ENCODE measurements at regions not wholly inside any gene's neighbourhood (a gene's known extent, or its start where the extent isn't known, plus 50 kb on each side); places are given as distances from the start of the nearest gene placed in this dataset.

- no peak for DNase-seq (ENCODE audit: low read depth in 1 of 2, low spot score in 1 of 2)
- no peak overlapping the region for H3K4me3 ChIP-seq (replicated peaks; ENCODE audit: insufficient read depth, low read length)
Observed at GRCh38 chr6:44049163-44049988, 77.9 kb downstream of the MRPL14 start.

GRCh38 chr6:44048277-44048676, 79.0 kb downstream of the MRPL14 start:
- H3K4me3 ChIP-seq (replicated peaks; ENCODE audit: insufficient read depth, low read length), result no peak overlapping the region
- DNase-seq (ENCODE audit: low read depth in 1 of 2, low spot score in 1 of 2), result no peak
- H3K27ac ChIP-seq (replicated peaks), result no peak overlapping the region
- no peaks in the 10 kb centered on the region for H3K27me3 ChIP-seq (ENCODE audit: insufficient read depth, poor library complexity, severe bottlenecking)
- no peak for TF ChIP-seq POLR2AphosphoS5 (IDR thresholded peaks at IDR 0.05; ENCODE audit: low read depth)
- no peak for TF ChIP-seq GABPA (IDR thresholded peaks at IDR 0.05; ENCODE audit: low read depth)
- TF ChIP-seq CTCF (IDR thresholded peaks at IDR 0.05; ENCODE audit: insufficient read depth, low read length), result no peak
- no peak for TF ChIP-seq REST (IDR thresholded peaks at IDR 0.05; ENCODE audit: insufficient replicate concordance, low read depth)
- TF ChIP-seq SPI1 (IDR thresholded peaks at IDR 0.05; ENCODE audit: borderline replicate concordance, low read depth), result no peak

More at GRCh38 chr6:44049163-44049988, 77.9 kb downstream of the MRPL14 start:
- Histone ChIP-seq H3K27ac (replicated peaks) (no peak overlapping the region), H3K27me3 (ENCODE audit: insufficient read depth, poor library complexity, severe bottlenecking) (no peaks in the 10 kb centered on the region)
- no peak for TF ChIP-seq CTCF (IDR thresholded peaks at IDR 0.05; ENCODE audit: insufficient read depth, low read length)
- TF ChIP-seq GABPA (IDR thresholded peaks at IDR 0.05; ENCODE audit: low read depth), result no peak
- no peak for TF ChIP-seq POLR2AphosphoS5 (IDR thresholded peaks at IDR 0.05; ENCODE audit: low read depth)
- TF ChIP-seq REST (IDR thresholded peaks at IDR 0.05; ENCODE audit: insufficient replicate concordance, low read depth), result no peak
- TF ChIP-seq SPI1 (IDR thresholded peaks at IDR 0.05; ENCODE audit: borderline replicate concordance, low read depth), result no peak

- no peaks in the 10 kb centered on the region for H3K27me3 ChIP-seq (ENCODE audit: insufficient read depth, poor library complexity, severe bottlenecking)
- DNase-seq (ENCODE audit: low read depth in 1 of 2, low spot score in 1 of 2), result no peak
- no peak overlapping the region for H3K27ac ChIP-seq (replicated peaks)
- no peak overlapping the region for H3K4me3 ChIP-seq (replicated peaks; ENCODE audit: insufficient read depth, low read length)
- TF ChIP-seq POLR2AphosphoS5 (IDR thresholded peaks at IDR 0.05; ENCODE audit: low read depth) (no peak), SPI1 (IDR thresholded peaks at IDR 0.05; ENCODE audit: borderline replicate concordance, low read depth) (no peak), REST (IDR thresholded peaks at IDR 0.05; ENCODE audit: insufficient replicate concordance, low read depth) (no peak), GABPA (IDR thresholded peaks at IDR 0.05; ENCODE audit: low read depth) (no peak), CTCF (IDR thresholded peaks at IDR 0.05; ENCODE audit: insufficient read depth, low read length) (no peak)
Observed at GRCh38 chr6:44047801-44048200, 79.5 kb downstream of the MRPL14 start.
